Endometrial microvascular endothelial cells (primary cell): ENCODE measurements at regions not wholly inside any gene's neighbourhood (a gene's known extent, or its start where the extent isn't known, plus 50 kb on each side); places are given as distances from the start of the nearest gene placed in this dataset.

Experiments
- in situ Hi-C: cut with HindIII; loops from 2 replicates; pipeline ENCODE4 v1.10.0; 2017; ENCODE audit warnings: low sequenced_read_pairs, low pct_unique_long_range_greater_than_20kb; ENCODE audit errors: inconsistent ontology term

- in situ Hi-C loops: no loop called here
Measured at GRCh38 chr22:49104434-49104833, 723.2 kb downstream of the BRD1 start.

- in situ Hi-C loops: no loop called here
Measured at GRCh38 chr22:49103314-49104059, 724.2 kb downstream of the BRD1 start.

GRCh38 chr22:49102367-49102766 is 725.3 kb downstream of the BRD1 start:
- in situ Hi-C loops: no loop called here

- in situ Hi-C loops: no loop called here
Measured at GRCh38 chr22:49101873-49102272, 725.8 kb downstream of the BRD1 start.

GRCh38 chr22:49101225-49101624 is 726.4 kb downstream of the BRD1 start:
- in situ Hi-C loops: no loop called here

- in situ Hi-C loops: no loop called here
Measured at GRCh38 chr22:49100773-49101172, 726.9 kb downstream of the BRD1 start.

- in situ Hi-C loops: no loop called here
Measured at GRCh38 chr22:49100316-49100715, 727.4 kb downstream of the BRD1 start.

GRCh38 chr22:49099496-49100124 is 728.1 kb downstream of the BRD1 start:
- in situ Hi-C loops: no loop called here

- in situ Hi-C loops: no loop called here
Measured at GRCh38 chr22:49099089-49099488, 728.6 kb downstream of the BRD1 start.

GRCh38 chr22:49097966-49098365 is 729.7 kb downstream of the BRD1 start:
- in situ Hi-C loops: no loop called here

- in situ Hi-C loops: no loop called here
Measured at GRCh38 chr22:49097171-49097925, 730.3 kb downstream of the BRD1 start.

- in situ Hi-C loops: no loop called here
Measured at GRCh38 chr22:49096476-49096875, 731.2 kb downstream of the BRD1 start.

- in situ Hi-C loops: no loop called here
Measured at GRCh38 chr22:49095366-49095765, 732.3 kb downstream of the BRD1 start.

- in situ Hi-C loops: no loop called here
Measured at GRCh38 chr22:49094858-49095257, 732.8 kb downstream of the BRD1 start.

GRCh38 chr22:49094151-49094550 is 733.5 kb downstream of the BRD1 start:
- in situ Hi-C loops: no loop called here

GRCh38 chr22:49093192-49093880 is 734.3 kb downstream of the BRD1 start:
- in situ Hi-C loops: no loop called here

- in situ Hi-C loops: no loop called here
Measured at GRCh38 chr22:49092716-49093115, 735.0 kb downstream of the BRD1 start.

- in situ Hi-C loops: no loop called here
Measured at GRCh38 chr22:49091917-49092545, 735.6 kb downstream of the BRD1 start.

- in situ Hi-C loops: no loop called here
Measured at GRCh38 chr22:49091451-49091850, 736.2 kb downstream of the BRD1 start.
